ENCODE measurements at regions not wholly inside any gene's neighbourhood (a gene's known extent, or its start where the extent isn't known, plus 50 kb on each side); places are given as distances from the start of the nearest gene placed in this dataset.

DNA sequence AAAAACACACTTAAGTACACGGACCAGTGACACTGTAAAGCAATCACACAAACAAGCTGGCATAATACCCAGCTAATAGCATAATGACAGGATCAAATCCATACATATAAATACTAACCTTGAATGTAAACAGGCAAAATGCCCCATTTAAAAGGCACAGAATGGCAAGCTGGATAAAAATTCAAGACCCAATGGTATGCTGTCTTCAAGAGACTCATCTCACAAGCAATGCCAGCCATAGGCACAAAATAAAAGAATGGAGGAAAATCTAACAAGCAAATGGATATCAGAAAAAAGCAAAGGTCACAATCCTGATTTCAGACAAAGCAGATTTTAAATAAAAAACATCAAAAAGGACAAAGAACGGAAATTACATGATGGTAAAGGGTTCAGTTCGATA lies 79.1 kb upstream of the PTGFR start:
- no peak for DNase-seq
- H3K27ac ChIP-seq (ENCODE audit: insufficient read depth in 1 of 2, low read depth in 1 of 2, low read length in 2 of 2, poor library complexity in 1 of 2, severe bottlenecking in 2 of 2): no peak overlapping the region
- H3K9me3 ChIP-seq (ENCODE audit: control extremely low read depth in 1 of 5, control insufficient read depth in 4 of 5, insufficient read depth in 2 of 5, low read depth in 1 of 5, low read length in 4 of 5): peaks cover 0 to 23% (median 2%) of the 10 kb centered on the region in 5 experiments
- WGBS (ENCODE audit: insufficient coverage): no CpG with 5 or more reads among the region's 3 CpGs
- H3K4me1 ChIP-seq (ENCODE audit: control extremely low read depth in 1 of 4, control insufficient read depth in 4 of 4, insufficient read depth in 4 of 4, low read length in 3 of 4): no peaks in the 10 kb centered on the region
- ChIA-PET POLR2A (no interaction called here), CTCF (no interaction called here)
- H3K4me3 ChIP-seq (ENCODE audit: control insufficient read depth in 1 of 7, extremely low read depth in 1 of 7, insufficient read depth in 4 of 7, low read depth in 2 of 7, low read length in 6 of 7): no peak overlapping the region
- H3K27me3 ChIP-seq (replicated peaks in 2 of 5; ENCODE audit: control insufficient read depth in 4 of 5, insufficient read depth in 5 of 5, low read length in 4 of 5): no peaks in the 10 kb centered on the region
- no peaks in the 10 kb centered on the region for H3K36me3 ChIP-seq (ENCODE audit: control insufficient read depth in 4 of 4, insufficient read depth in 4 of 4, low read length in 3 of 4)

DNA sequence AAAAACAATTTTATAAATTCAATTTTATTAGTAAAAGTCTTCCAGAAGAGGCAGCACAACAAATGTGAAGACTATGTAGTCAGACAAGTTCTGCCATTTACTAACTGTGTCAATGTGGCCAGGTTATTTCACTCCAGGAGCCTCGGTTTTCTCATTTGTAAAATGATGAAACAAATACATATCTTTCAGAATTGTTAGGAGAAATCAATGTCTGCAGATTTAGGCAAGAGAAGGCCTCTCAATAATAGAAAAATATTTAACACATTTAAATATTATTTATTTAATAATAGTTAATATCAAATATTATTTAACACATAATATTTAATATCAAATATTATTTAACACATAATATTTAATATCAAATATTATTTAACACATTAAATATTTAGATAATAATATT lies 75.6 kb upstream of the PTGFR start:
- ChIA-PET CTCF (no interaction called here), POLR2A (no interaction called here)

DNA sequence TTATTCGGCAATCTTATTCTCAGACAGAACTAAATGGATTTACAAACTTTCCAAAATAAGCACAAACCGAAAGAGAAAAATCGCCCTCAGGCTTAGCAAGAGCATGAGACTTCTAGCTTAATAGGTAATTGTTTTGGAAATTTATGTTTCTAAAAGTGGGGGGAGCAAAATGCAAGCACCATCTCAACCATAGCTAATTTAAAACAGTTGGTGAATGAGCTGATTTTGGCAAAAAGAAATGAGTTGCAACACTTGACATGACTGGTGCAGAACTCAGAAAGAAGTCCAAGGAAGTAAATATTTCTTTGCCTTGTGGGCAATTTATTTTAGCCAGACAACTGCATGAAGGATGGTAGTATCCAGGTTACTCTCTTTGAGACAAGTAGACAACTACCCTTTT lies 71.5 kb upstream of the PTGFR start:
- no peak for DNase-seq
- POLR2A ChIA-PET: no interaction called here
- Histone ChIP-seq H3K27ac (ENCODE audit: insufficient read depth in 1 of 2, low read depth in 1 of 2, low read length in 2 of 2, poor library complexity in 1 of 2, severe bottlenecking in 2 of 2) (no peak overlapping the region), H3K27me3 (replicated peaks in 2 of 5; ENCODE audit: control insufficient read depth in 4 of 5, insufficient read depth in 5 of 5, low read length in 4 of 5) (no peaks in the 10 kb centered on the region), H3K9me3 (ENCODE audit: control extremely low read depth in 1 of 5, control insufficient read depth in 4 of 5, insufficient read depth in 2 of 5, low read depth in 1 of 5, low read length in 4 of 5) (no peaks in the 10 kb centered on the region), H3K36me3 (ENCODE audit: control insufficient read depth in 4 of 4, insufficient read depth in 4 of 4, low read length in 3 of 4) (no peaks in the 10 kb centered on the region), H3K4me1 (ENCODE audit: control extremely low read depth in 1 of 4, control insufficient read depth in 4 of 4, insufficient read depth in 4 of 4, low read length in 3 of 4) (no peaks in the 10 kb centered on the region), H3K4me3 (ENCODE audit: control insufficient read depth in 1 of 7, extremely low read depth in 1 of 7, insufficient read depth in 4 of 7, low read depth in 2 of 7, low read length in 6 of 7) (no peak overlapping the region)
- CTCF ChIA-PET: no interaction called here
- WGBS (ENCODE audit: insufficient coverage): 100% methylated on average over 1 of the region's 3 CpGs

More for the DNA sequence above, 75.6 kb upstream of the PTGFR start:
- no peak overlapping the region for H3K4me3 ChIP-seq (ENCODE audit: control insufficient read depth in 1 of 7, extremely low read depth in 1 of 7, insufficient read depth in 4 of 7, low read depth in 2 of 7, low read length in 6 of 7)
- no peak for DNase-seq
- no peaks in the 10 kb centered on the region for H3K27me3 ChIP-seq (replicated peaks in 2 of 5; ENCODE audit: control insufficient read depth in 4 of 5, insufficient read depth in 5 of 5, low read length in 4 of 5)
- no CpG with 5 or more reads among the region's 1 CpG for WGBS (ENCODE audit: insufficient coverage)
- no peaks in the 10 kb centered on the region for H3K36me3 ChIP-seq (ENCODE audit: control insufficient read depth in 4 of 4, insufficient read depth in 4 of 4, low read length in 3 of 4)
- H3K9me3 ChIP-seq (ENCODE audit: control extremely low read depth in 1 of 5, control insufficient read depth in 4 of 5, insufficient read depth in 2 of 5, low read depth in 1 of 5, low read length in 4 of 5): peaks cover 0 to 15% (median 1%) of the 10 kb centered on the region in 5 experiments
- no peaks in the 10 kb centered on the region for H3K4me1 ChIP-seq (ENCODE audit: control extremely low read depth in 1 of 4, control insufficient read depth in 4 of 4, insufficient read depth in 4 of 4, low read length in 3 of 4)
- H3K27ac ChIP-seq (ENCODE audit: insufficient read depth in 1 of 2, low read depth in 1 of 2, low read length in 2 of 2, poor library complexity in 1 of 2, severe bottlenecking in 2 of 2): no peak overlapping the region

DNA sequence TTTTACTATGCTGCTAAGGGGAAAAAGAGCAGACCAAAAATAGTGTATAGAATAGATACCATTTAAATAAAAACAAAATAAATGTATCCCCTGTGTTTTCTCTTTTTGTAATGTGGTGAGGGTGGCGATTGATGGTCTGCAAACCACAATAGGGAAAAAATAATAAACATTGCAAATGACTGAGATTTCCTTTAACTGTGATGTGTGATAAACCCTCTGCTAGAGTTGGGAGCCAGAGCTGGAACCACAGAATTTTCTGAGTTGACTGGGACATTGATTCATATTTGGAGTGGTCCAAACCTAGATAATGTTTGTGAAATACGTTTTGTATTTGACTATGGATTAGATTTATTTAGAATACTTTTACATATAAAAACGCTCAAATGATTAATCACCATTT lies 70.6 kb upstream of the PTGFR start:
- WGBS (ENCODE audit: insufficient coverage): no CpG with 5 or more reads among the region's 3 CpGs
- no peaks in the 10 kb centered on the region for H3K36me3 ChIP-seq (ENCODE audit: control insufficient read depth in 4 of 4, insufficient read depth in 4 of 4, low read length in 3 of 4)
- H3K27ac ChIP-seq (ENCODE audit: insufficient read depth in 1 of 2, low read depth in 1 of 2, low read length in 2 of 2, poor library complexity in 1 of 2, severe bottlenecking in 2 of 2): no peak overlapping the region
- H3K27me3 ChIP-seq (replicated peaks in 2 of 5; ENCODE audit: control insufficient read depth in 4 of 5, insufficient read depth in 5 of 5, low read length in 4 of 5): no peaks in the 10 kb centered on the region
- ChIA-PET POLR2A (no interaction called here), CTCF (no interaction called here)
- DNase-seq: no peak
- no peak overlapping the region for H3K4me3 ChIP-seq (ENCODE audit: control insufficient read depth in 1 of 7, extremely low read depth in 1 of 7, insufficient read depth in 4 of 7, low read depth in 2 of 7, low read length in 6 of 7)
- H3K4me1 ChIP-seq (ENCODE audit: control extremely low read depth in 1 of 4, control insufficient read depth in 4 of 4, insufficient read depth in 4 of 4, low read length in 3 of 4): no peaks in the 10 kb centered on the region
- no peaks in the 10 kb centered on the region for H3K9me3 ChIP-seq (ENCODE audit: control extremely low read depth in 1 of 5, control insufficient read depth in 4 of 5, insufficient read depth in 2 of 5, low read depth in 1 of 5, low read length in 4 of 5)

DNA sequence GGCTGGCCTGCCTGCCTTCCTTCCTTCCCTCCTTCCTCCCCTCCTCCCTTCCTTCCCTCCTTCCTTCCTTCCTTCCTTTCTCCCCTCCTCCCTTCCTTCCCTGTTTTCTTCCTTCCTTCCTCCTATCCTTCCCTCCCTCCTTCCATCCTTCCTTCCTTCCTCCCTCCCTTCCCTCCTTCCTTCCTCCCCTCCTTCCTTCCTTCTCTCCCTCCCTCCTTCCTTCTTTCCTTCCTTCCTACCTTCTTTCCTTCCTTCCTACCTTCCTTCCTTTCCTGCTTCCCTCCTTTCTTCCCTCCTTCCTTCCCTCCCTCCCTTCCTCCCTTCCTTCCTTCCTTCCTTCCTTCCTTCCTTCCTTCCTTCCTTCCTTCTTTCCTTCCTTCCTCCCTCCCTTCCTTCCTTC lies 70.1 kb upstream of the PTGFR start:
- H3K4me1 ChIP-seq (ENCODE audit: control extremely low read depth in 1 of 4, control insufficient read depth in 4 of 4, insufficient read depth in 4 of 4, low read length in 3 of 4): no peaks in the 10 kb centered on the region
- CTCF ChIA-PET: no interaction called here
- POLR2A ChIA-PET: no interaction called here
- no peak for DNase-seq
- H3K4me3 ChIP-seq (ENCODE audit: control insufficient read depth in 1 of 7, extremely low read depth in 1 of 7, insufficient read depth in 4 of 7, low read depth in 2 of 7, low read length in 6 of 7): no peak overlapping the region
- H3K27me3 ChIP-seq (replicated peaks in 2 of 5; ENCODE audit: control insufficient read depth in 4 of 5, insufficient read depth in 5 of 5, low read length in 4 of 5): no peaks in the 10 kb centered on the region
- H3K27ac ChIP-seq (ENCODE audit: insufficient read depth in 1 of 2, low read depth in 1 of 2, low read length in 2 of 2, poor library complexity in 1 of 2, severe bottlenecking in 2 of 2): no peak overlapping the region
- no peaks in the 10 kb centered on the region for H3K9me3 ChIP-seq (ENCODE audit: control extremely low read depth in 1 of 5, control insufficient read depth in 4 of 5, insufficient read depth in 2 of 5, low read depth in 1 of 5, low read length in 4 of 5)
- H3K36me3 ChIP-seq (ENCODE audit: control insufficient read depth in 4 of 4, insufficient read depth in 4 of 4, low read length in 3 of 4): no peaks in the 10 kb centered on the region

DNA sequence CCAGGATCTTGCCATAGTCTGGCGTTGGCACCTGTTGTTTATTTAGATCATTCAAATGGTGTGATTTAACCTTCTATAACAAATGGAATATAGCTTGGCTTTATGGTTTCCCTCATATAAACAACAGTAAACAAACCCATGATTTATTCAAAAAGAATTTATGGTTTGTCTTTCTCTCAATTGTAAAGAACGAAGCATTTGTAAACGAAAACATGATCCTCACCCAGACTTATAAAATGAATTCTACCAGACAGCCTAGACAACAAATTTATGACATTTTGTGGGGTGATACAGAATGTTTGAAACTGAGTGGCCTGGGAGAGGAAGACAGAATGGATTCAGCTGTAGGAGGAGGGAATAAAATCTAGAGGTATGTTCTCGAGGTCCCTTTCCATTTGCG lies 66.1 kb upstream of the PTGFR start:
- POLR2A ChIA-PET: no interaction called here
- H3K27ac ChIP-seq (ENCODE audit: insufficient read depth in 1 of 2, low read depth in 1 of 2, low read length in 2 of 2, poor library complexity in 1 of 2, severe bottlenecking in 2 of 2): no peak overlapping the region
- WGBS (ENCODE audit: insufficient coverage): no CpG with 5 or more reads among the region's 5 CpGs

DNA sequence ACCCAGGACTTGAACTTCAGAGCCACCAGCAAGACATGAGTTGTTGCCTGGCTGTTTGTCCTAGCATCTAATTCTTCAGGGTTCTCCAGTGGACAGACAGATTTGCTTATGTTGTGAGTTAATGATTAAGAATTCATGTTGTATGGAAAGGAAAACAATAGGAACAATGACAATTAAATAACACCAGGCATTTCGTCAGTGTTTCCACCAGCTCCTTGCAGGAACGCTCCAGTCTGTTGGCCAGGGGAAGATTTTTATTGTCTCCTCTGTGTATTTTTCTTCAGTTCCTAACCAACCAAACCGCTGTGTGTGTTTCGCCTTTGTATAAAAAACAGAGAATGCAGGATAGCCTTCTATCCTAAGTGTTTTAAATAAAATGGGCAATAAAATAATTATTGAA lies 64.4 kb upstream of the PTGFR start:
- Histone ChIP-seq H3K36me3 (ENCODE audit: control insufficient read depth in 4 of 4, insufficient read depth in 4 of 4, low read length in 3 of 4) (no peaks in the 10 kb centered on the region), H3K27me3 (replicated peaks in 2 of 5; ENCODE audit: control insufficient read depth in 4 of 5, insufficient read depth in 5 of 5, low read length in 4 of 5) (peaks cover 0 to 2% (median 0%) of the 10 kb centered on the region in 5 experiments), H3K27ac (ENCODE audit: insufficient read depth in 1 of 2, low read depth in 1 of 2, low read length in 2 of 2, poor library complexity in 1 of 2, severe bottlenecking in 2 of 2) (no peak overlapping the region), H3K4me3 (ENCODE audit: control insufficient read depth in 1 of 7, extremely low read depth in 1 of 7, insufficient read depth in 4 of 7, low read depth in 2 of 7, low read length in 6 of 7) (no peak overlapping the region), H3K4me1 (ENCODE audit: control extremely low read depth in 1 of 4, control insufficient read depth in 4 of 4, insufficient read depth in 4 of 4, low read length in 3 of 4) (peaks cover 0 to 8% (median 0%) of the 10 kb centered on the region in 4 experiments), H3K9me3 (ENCODE audit: control extremely low read depth in 1 of 5, control insufficient read depth in 4 of 5, insufficient read depth in 2 of 5, low read depth in 1 of 5, low read length in 4 of 5) (no peaks in the 10 kb centered on the region)
- no peak for DNase-seq
- WGBS (ENCODE audit: insufficient coverage): 100% methylated on average over 4 of the region's 4 CpGs
- ChIA-PET CTCF (interaction anchor here (0.7 kb wide), 1 partner anchor 47 kb away, joined by 3 read pairs; no protein-coding TSS in a partner anchor), POLR2A (no interaction called here)

More for the DNA sequence above, 66.1 kb upstream of the PTGFR start:
- H3K4me1 ChIP-seq (ENCODE audit: control extremely low read depth in 1 of 4, control insufficient read depth in 4 of 4, insufficient read depth in 4 of 4, low read length in 3 of 4): peaks cover 0 to 8% (median 0%) of the 10 kb centered on the region in 4 experiments
- DNase-seq: no peak
- no peaks in the 10 kb centered on the region for H3K36me3 ChIP-seq (ENCODE audit: control insufficient read depth in 4 of 4, insufficient read depth in 4 of 4, low read length in 3 of 4)
- H3K27me3 ChIP-seq (replicated peaks in 2 of 5; ENCODE audit: control insufficient read depth in 4 of 5, insufficient read depth in 5 of 5, low read length in 4 of 5): peaks cover 0 to 2% (median 0%) of the 10 kb centered on the region in 5 experiments
- no peak overlapping the region for H3K4me3 ChIP-seq (ENCODE audit: control insufficient read depth in 1 of 7, extremely low read depth in 1 of 7, insufficient read depth in 4 of 7, low read depth in 2 of 7, low read length in 6 of 7)
- H3K9me3 ChIP-seq (ENCODE audit: control extremely low read depth in 1 of 5, control insufficient read depth in 4 of 5, insufficient read depth in 2 of 5, low read depth in 1 of 5, low read length in 4 of 5): no peaks in the 10 kb centered on the region
- CTCF ChIA-PET: no interaction called here
